Prostate gland (tissue), 2 donors: ENCODE measurements at regions not wholly inside any gene's neighbourhood (a gene's known extent, or its start where the extent isn't known, plus 50 kb on each side); places are given as distances from the start of the nearest gene placed in this dataset.

Experiments
- POLR2A ChIP-seq: fragments of 450-650 bp; IDR thresholded peaks from one replicate; pipeline ENCODE4 v1.6.1; 2016; ENCODE audit warnings: antibody characterized with exemption, mild to moderate bottlenecking
- TF ChIP-seq, protein P1 (sequence below), 4 experiments: fragments of 200-600 bp in 2 of 4; fragments of 450-650 bp in 2 of 4; sonication (generic) in 2 of 4; IDR thresholded peaks; 1 replicate in 3 of 4; 2 replicates in 1 of 4; pipeline ENCODE4 v1.5.1; 2016 to 2019; ENCODE audit warnings: antibody characterized with exemption in 4 of 4, mild to moderate bottlenecking in 2 of 4, moderate library complexity in 2 of 4

DNA sequence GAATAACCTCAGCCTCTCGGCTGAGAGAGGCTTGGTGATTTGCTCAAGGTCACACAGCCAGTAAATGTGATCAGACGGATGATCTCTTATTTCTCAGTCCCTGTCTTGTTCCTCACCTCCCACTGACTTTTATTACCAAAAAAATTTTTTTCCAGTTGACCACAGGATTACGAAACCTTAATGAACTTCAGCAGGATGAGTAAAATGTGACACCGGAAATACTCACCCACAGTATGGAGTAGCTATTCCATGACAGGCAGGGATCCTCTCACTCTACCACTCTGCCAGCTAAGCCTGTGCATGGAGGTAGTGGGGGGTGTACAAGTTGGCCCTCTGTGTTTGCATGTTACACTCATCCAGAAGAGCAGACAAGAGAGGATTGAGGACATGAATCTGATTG is 916.4 kb downstream of the UQCRFS1 start:
- TF ChIP-seq, protein P1, sequence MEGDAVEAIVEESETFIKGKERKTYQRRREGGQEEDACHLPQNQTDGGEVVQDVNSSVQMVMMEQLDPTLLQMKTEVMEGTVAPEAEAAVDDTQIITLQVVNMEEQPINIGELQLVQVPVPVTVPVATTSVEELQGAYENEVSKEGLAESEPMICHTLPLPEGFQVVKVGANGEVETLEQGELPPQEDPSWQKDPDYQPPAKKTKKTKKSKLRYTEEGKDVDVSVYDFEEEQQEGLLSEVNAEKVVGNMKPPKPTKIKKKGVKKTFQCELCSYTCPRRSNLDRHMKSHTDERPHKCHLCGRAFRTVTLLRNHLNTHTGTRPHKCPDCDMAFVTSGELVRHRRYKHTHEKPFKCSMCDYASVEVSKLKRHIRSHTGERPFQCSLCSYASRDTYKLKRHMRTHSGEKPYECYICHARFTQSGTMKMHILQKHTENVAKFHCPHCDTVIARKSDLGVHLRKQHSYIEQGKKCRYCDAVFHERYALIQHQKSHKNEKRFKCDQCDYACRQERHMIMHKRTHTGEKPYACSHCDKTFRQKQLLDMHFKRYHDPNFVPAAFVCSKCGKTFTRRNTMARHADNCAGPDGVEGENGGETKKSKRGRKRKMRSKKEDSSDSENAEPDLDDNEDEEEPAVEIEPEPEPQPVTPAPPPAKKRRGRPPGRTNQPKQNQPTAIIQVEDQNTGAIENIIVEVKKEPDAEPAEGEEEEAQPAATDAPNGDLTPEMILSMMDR (IDR thresholded peaks at IDR 0.05) = no peak
- no peak for TF ChIP-seq POLR2A
